NT2/D1 (cell line): ENCODE measurements at regions not wholly inside any gene's neighbourhood (a gene's known extent, or its start where the extent isn't known, plus 50 kb on each side); places are given as distances from the start of the nearest gene placed in this dataset.

Source experiments
- SUZ12 ChIP-seq: IDR thresholded peaks from 2 replicates; pipeline ENCODE4 v1.6.1; 2011; ENCODE audit not compliant: insufficient read length, insufficient read depth; ENCODE audit errors: extremely low read depth
- YY1 ChIP-seq: IDR thresholded peaks from 2 replicates; pipeline ENCODE4 v1.6.1; 2011; ENCODE audit not compliant: insufficient read length, insufficient read depth

DNA sequence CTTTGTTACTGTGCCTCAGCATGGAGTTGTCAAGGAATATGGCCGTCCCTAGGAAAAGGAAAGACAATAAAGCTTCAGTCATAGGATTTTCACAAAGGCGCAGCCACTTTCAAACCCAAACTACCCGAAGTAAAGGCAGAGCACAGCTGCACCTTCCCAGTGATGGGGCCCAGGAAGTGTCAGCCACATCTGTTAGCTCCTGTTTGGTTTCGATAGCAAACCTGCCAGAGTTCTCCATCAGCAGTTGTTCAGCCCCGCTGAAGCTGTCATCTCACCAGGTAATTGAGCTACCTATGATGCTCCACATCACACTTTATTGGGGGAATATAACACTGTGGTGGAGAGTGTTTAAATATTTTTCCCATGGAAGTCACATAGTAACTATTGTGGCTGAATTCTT is 80.7 kb downstream of the LRATD1 start:
- TF ChIP-seq SUZ12 = no peak
- TF ChIP-seq YY1 = no peak
